ENCODE measurements at regions not wholly inside any gene's neighbourhood (a gene's known extent, or its start where the extent isn't known, plus 50 kb on each side); places are given as distances from the start of the nearest gene placed in this dataset.

DNA sequence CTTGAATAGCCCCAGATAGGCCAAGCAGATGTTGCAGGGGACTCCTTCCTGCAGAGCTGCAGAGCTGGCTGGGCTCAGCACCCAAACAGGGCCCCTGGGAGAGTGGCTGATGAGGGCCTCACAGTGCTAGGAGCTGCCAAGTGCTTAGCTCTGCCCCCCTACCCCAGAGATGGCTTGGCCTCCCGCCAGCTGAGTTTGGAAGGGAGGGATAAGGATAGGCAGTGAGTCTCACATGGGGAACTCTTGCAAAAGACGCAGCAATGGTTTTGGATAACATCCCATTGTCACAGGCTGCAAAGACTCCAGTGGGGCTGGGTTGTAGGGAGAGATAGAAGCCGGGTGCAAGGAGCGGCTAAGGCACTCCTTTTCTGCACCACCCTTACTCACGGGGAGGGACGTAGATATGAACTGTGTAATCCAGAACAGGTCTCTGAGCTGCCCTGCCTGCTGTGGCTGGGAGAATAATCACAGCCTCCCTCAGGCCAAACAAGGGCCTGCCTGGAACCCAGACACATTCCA lies 52.9 kb upstream of the MAF start:
- H3K36me3 ChIP-seq (ENCODE audit: insufficient read depth, low read length, poor library complexity, severe bottlenecking) = no peaks in the 10 kb centered on the region
- no peak for TF ChIP-seq EZH2 (IDR thresholded peaks at IDR 0.05; ENCODE audit: borderline replicate concordance, low read depth, low read length, poor library complexity, severe bottlenecking)
- TF ChIP-seq, protein P1, sequence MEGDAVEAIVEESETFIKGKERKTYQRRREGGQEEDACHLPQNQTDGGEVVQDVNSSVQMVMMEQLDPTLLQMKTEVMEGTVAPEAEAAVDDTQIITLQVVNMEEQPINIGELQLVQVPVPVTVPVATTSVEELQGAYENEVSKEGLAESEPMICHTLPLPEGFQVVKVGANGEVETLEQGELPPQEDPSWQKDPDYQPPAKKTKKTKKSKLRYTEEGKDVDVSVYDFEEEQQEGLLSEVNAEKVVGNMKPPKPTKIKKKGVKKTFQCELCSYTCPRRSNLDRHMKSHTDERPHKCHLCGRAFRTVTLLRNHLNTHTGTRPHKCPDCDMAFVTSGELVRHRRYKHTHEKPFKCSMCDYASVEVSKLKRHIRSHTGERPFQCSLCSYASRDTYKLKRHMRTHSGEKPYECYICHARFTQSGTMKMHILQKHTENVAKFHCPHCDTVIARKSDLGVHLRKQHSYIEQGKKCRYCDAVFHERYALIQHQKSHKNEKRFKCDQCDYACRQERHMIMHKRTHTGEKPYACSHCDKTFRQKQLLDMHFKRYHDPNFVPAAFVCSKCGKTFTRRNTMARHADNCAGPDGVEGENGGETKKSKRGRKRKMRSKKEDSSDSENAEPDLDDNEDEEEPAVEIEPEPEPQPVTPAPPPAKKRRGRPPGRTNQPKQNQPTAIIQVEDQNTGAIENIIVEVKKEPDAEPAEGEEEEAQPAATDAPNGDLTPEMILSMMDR (conservative IDR thresholded peaks at IDR 0.05; ENCODE audit: low read depth, low read length) = no peak
- H3K4me3 ChIP-seq (ENCODE audit: low read depth, low read length, poor library complexity, severe bottlenecking) = no peak overlapping the region
- H3K27ac ChIP-seq (ENCODE audit: low read depth, low read length, poor library complexity, severe bottlenecking) = no peak overlapping the region
- H3K9me3 ChIP-seq (ENCODE audit: low read depth, low read length, poor library complexity, severe bottlenecking) = no peaks in the 10 kb centered on the region
- POLR2A ChIA-PET (ENCODE audit: low non-redundant PET) = no interaction called here
- intact Hi-C loops (cut with micrococcal nuclease; ENCODE audit: unreplicated experiment) = no loop called here
- no peak for DNase-seq (ENCODE audit: low spot score)
- no peaks in the 10 kb centered on the region for H3K27me3 ChIP-seq (replicated peaks; ENCODE audit: insufficient read depth, low read depth, low read length, poor library complexity)
- H3K4me1 ChIP-seq (ENCODE audit: insufficient read depth, low read length, poor library complexity, severe bottlenecking) = no peaks in the 10 kb centered on the region
- CTCF ChIA-PET = no interaction called here
- no TSS peak for BruUV-seq (replicated peaks)

DNA sequence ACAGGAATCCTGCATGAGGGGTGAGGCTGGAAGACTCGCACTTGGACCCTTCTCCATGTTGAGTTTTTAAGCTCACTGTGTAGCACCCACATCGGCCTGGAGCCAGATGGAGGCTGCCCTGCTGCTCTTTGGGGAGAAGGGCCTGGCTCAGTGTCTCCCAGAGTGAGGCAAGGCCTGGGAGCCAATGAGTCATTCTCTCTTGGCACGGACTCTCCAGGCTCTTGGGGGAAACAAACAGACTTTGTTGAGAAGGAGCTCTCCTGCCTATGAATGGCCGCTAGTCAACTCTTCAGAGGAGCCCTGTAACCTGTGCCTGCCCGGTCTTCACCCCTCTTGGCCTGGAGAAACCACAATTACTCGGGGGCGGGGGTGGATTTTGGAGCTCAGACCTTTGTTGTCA lies 50.8 kb upstream of the MAF start:
- CTCF ChIA-PET = no interaction called here

More for the DNA sequence above, 50.8 kb upstream of the MAF start:
- Histone ChIP-seq H3K36me3 (ENCODE audit: insufficient read depth, low read length, poor library complexity, severe bottlenecking) (no peaks in the 10 kb centered on the region), H3K9me3 (ENCODE audit: low read depth, low read length, poor library complexity, severe bottlenecking) (no peaks in the 10 kb centered on the region), H3K27ac (ENCODE audit: low read depth, low read length, poor library complexity, severe bottlenecking) (no peak overlapping the region), H3K4me1 (ENCODE audit: insufficient read depth, low read length, poor library complexity, severe bottlenecking) (no peaks in the 10 kb centered on the region), H3K4me3 (ENCODE audit: low read depth, low read length, poor library complexity, severe bottlenecking) (no peak overlapping the region), H3K27me3 (replicated peaks; ENCODE audit: insufficient read depth, low read depth, low read length, poor library complexity) (no peaks in the 10 kb centered on the region)
- BruUV-seq (replicated peaks) = no TSS peak
- no peak for TF ChIP-seq EZH2 (IDR thresholded peaks at IDR 0.05; ENCODE audit: borderline replicate concordance, low read depth, low read length, poor library complexity, severe bottlenecking)
- TF ChIP-seq, protein P1 (conservative IDR thresholded peaks at IDR 0.05; ENCODE audit: low read depth, low read length) = no peak
- POLR2A ChIA-PET (ENCODE audit: low non-redundant PET) = no interaction called here
- DNase-seq (ENCODE audit: low spot score) = no peak
- intact Hi-C loops (cut with micrococcal nuclease; ENCODE audit: unreplicated experiment) = no loop called here
